ENCODE measurements at regions not wholly inside any gene's neighbourhood (a gene's known extent, or its start where the extent isn't known, plus 50 kb on each side); places are given as distances from the start of the nearest gene placed in this dataset.

DNA sequence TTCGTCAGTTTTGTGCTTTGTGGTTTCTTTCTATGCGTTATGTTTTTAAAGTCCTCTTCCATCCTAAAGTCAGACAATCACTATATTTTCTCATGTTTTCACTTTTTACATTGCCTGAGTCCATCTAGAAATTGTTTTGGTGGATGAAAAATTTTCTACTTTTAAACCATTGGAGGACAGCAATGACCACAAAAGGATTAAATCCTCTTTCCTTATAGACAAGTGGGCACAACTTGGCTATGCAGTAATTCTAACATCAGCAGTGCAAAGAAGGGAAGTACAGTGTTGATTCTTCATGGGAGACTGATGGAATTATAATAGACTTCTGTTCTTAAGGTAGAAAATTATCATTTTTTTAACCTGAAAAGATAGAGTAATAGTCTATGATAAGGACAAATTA is 75.5 kb downstream of the PALM2AKAP2 start:
- H3K27ac ChIP-seq (ENCODE audit: low read depth in 1 of 2, low read length in 1 of 2), result peak overlapping the region in 1 of 2 donors; percentile 59
- DNase-seq, result no peak

DNA sequence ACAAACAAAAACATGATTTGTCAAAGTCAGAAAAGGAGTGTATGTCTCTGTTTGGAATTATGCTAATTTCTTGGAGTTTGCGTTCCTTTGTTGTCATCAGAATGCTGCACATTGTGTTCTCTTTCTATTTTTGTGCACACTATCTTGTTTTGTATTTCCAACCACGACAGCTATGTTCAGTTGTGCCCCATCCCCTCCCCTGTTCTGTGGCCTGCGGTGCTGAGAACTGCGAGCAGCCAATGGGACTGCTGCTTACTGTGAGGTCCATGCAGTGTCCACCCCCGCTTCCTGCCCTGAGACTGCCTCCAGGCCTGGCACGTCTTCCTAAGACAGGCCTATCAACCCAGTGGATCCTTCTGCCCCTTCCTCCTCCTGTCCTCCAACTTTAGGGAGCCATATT is 76.8 kb downstream of the PALM2AKAP2 start:
- TF ChIP-seq, protein P1, sequence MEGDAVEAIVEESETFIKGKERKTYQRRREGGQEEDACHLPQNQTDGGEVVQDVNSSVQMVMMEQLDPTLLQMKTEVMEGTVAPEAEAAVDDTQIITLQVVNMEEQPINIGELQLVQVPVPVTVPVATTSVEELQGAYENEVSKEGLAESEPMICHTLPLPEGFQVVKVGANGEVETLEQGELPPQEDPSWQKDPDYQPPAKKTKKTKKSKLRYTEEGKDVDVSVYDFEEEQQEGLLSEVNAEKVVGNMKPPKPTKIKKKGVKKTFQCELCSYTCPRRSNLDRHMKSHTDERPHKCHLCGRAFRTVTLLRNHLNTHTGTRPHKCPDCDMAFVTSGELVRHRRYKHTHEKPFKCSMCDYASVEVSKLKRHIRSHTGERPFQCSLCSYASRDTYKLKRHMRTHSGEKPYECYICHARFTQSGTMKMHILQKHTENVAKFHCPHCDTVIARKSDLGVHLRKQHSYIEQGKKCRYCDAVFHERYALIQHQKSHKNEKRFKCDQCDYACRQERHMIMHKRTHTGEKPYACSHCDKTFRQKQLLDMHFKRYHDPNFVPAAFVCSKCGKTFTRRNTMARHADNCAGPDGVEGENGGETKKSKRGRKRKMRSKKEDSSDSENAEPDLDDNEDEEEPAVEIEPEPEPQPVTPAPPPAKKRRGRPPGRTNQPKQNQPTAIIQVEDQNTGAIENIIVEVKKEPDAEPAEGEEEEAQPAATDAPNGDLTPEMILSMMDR (IDR thresholded peaks at IDR 0.05; ENCODE audit: control extremely low read depth, extremely low read depth), result no peak
- peak overlapping the region in 1 of 2 donors; percentile 38 for H3K9ac ChIP-seq (ENCODE audit: insufficient read depth in 1 of 2, low read length in 2 of 2)
- no peak overlapping the region for H3K4me3 ChIP-seq
- no peaks in the 10 kb centered on the region for H3K9me3 ChIP-seq (ENCODE audit: control insufficient read depth in 4 of 4, insufficient read depth in 3 of 4, low read length in 3 of 4)
- WGBS, 2 donors, result 49 to 63% methylated on average over 6 of the region's 6 CpGs
- H3K4me1 ChIP-seq (ENCODE audit: control insufficient read depth in 5 of 5, insufficient read depth in 5 of 5, low read length in 5 of 5), result peaks cover 2 to 49% (median 27%) of the 10 kb centered on the region in 5 donors
- H3K27ac ChIP-seq (ENCODE audit: low read depth in 1 of 2, low read length in 1 of 2), result peak overlapping the region; percentile 48 to 100
- no peaks in the 10 kb centered on the region for H3K36me3 ChIP-seq (ENCODE audit: control insufficient read depth in 4 of 4, insufficient read depth in 4 of 4, low read length in 4 of 4)
- peak; percentile 64 to 70 (median 65) for DNase-seq
- ATAC-seq (ENCODE audit: insufficient read depth, low FRiP score), result no peak
- no peaks in the 10 kb centered on the region for H3K27me3 ChIP-seq (ENCODE audit: control insufficient read depth in 3 of 3, insufficient read depth in 3 of 3, low read length in 2 of 3)

More for the DNA sequence above, 75.5 kb downstream of the PALM2AKAP2 start:
- no peaks in the 10 kb centered on the region for H3K36me3 ChIP-seq (ENCODE audit: control insufficient read depth in 4 of 4, insufficient read depth in 4 of 4, low read length in 4 of 4)
- no peak overlapping the region for H3K4me3 ChIP-seq
- 77 to 86% methylated on average over 2 of the region's 2 CpGs for WGBS, 2 donors
- H3K9me3 ChIP-seq (ENCODE audit: control insufficient read depth in 4 of 4, insufficient read depth in 3 of 4, low read length in 3 of 4), result no peaks in the 10 kb centered on the region
- no peaks in the 10 kb centered on the region for H3K27me3 ChIP-seq (ENCODE audit: control insufficient read depth in 3 of 3, insufficient read depth in 3 of 3, low read length in 2 of 3)
- no peak overlapping the region for H3K9ac ChIP-seq (ENCODE audit: insufficient read depth in 1 of 2, low read length in 2 of 2)
- H3K4me1 ChIP-seq (ENCODE audit: control insufficient read depth in 5 of 5, insufficient read depth in 5 of 5, low read length in 5 of 5), result peaks cover 0 to 37% (median 24%) of the 10 kb centered on the region in 5 donors
- TF ChIP-seq, protein P1 (IDR thresholded peaks at IDR 0.05; ENCODE audit: control extremely low read depth, extremely low read depth), result no peak
- no peak for ATAC-seq (ENCODE audit: insufficient read depth, low FRiP score)

DNA sequence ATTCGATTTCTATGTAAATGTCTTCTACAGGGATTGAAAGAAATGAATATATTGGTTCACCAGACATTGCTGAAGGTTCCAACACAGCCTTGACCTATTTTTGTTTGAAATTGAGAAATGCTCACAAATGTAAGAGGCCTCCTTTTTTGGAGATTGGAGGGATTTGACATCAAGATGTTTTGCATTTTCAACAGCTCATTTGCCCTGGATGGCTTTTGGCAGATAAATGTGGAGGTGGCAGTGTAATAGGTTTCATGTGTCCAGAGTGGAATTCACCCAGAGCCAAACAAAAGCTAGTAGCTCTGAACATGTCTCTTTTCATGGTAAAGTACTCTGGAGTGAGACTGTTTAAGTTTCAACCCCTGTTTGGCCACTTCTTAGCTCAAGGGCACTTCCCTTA is 77.3 kb downstream of the PALM2AKAP2 start:
- H3K27me3 ChIP-seq (ENCODE audit: control insufficient read depth in 3 of 3, insufficient read depth in 3 of 3, low read length in 2 of 3), result no peaks in the 10 kb centered on the region
- no peaks in the 10 kb centered on the region for H3K9me3 ChIP-seq (ENCODE audit: control insufficient read depth in 4 of 4, insufficient read depth in 3 of 4, low read length in 3 of 4)
- WGBS, 2 donors, result 61 to 73% methylated on average over 1 of the region's 1 CpG
- DNase-seq (peak; percentile 66 to 92 (median 90)), ATAC-seq (ENCODE audit: insufficient read depth, low FRiP score) (no peak)
- H3K27ac ChIP-seq (ENCODE audit: low read depth in 1 of 2, low read length in 1 of 2), result peak overlapping the region in 1 of 2 donors; percentile 100
- no peaks in the 10 kb centered on the region for H3K36me3 ChIP-seq (ENCODE audit: control insufficient read depth in 4 of 4, insufficient read depth in 4 of 4, low read length in 4 of 4)
- peaks cover 2 to 54% (median 31%) of the 10 kb centered on the region in 5 donors for H3K4me1 ChIP-seq (ENCODE audit: control insufficient read depth in 5 of 5, insufficient read depth in 5 of 5, low read length in 5 of 5)
- no peak overlapping the region for H3K9ac ChIP-seq (ENCODE audit: insufficient read depth in 1 of 2, low read length in 2 of 2)
- TF ChIP-seq, protein P1 (IDR thresholded peaks at IDR 0.05; ENCODE audit: control extremely low read depth, extremely low read depth), result no peak
- H3K4me3 ChIP-seq, result no peak overlapping the region

DNA sequence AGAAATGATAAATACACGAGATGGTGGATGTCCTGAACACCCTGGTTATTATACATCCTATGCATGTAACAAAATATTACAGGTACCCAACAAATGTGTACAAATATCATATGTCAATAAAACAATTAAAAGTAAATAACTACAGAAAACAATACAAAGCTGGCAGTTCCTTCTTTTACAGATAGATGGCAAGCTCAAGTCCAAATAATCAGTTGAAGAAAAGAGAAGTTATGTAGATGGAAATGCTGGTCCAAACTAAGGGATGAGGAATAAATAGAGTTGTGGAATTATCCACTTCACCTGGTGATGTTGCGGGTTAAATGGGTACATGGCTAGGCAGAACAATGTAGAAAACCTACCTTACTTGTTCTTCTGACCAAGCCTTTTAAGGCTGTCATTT is 79.4 kb downstream of the PALM2AKAP2 start:
- peak overlapping the region in 1 of 2 donors; percentile 68 for H3K27ac ChIP-seq (ENCODE audit: low read depth in 1 of 2, low read length in 1 of 2)
- WGBS, 2 donors, result 86 to 94% methylated on average over 2 of the region's 2 CpGs
- ATAC-seq (ENCODE audit: insufficient read depth, low FRiP score) (no peak), DNase-seq (no peak)
- no peaks in the 10 kb centered on the region for H3K9me3 ChIP-seq (ENCODE audit: control insufficient read depth in 4 of 4, insufficient read depth in 3 of 4, low read length in 3 of 4)
- H3K9ac ChIP-seq (ENCODE audit: insufficient read depth in 1 of 2, low read length in 2 of 2), result no peak overlapping the region
- TF ChIP-seq, protein P1 (IDR thresholded peaks at IDR 0.05; ENCODE audit: control extremely low read depth, extremely low read depth), result no peak
- no peaks in the 10 kb centered on the region for H3K36me3 ChIP-seq (ENCODE audit: control insufficient read depth in 4 of 4, insufficient read depth in 4 of 4, low read length in 4 of 4)
- H3K4me1 ChIP-seq (ENCODE audit: control insufficient read depth in 5 of 5, insufficient read depth in 5 of 5, low read length in 5 of 5), result peaks cover 2 to 63% (median 39%) of the 10 kb centered on the region in 5 donors
- H3K27me3 ChIP-seq (ENCODE audit: control insufficient read depth in 3 of 3, insufficient read depth in 3 of 3, low read length in 2 of 3), result no peaks in the 10 kb centered on the region
- H3K4me3 ChIP-seq, result no peak overlapping the region

Measured in lung (tissue), 11 donors.